KG1 (cell line): ENCODE measurements at regions not wholly inside any gene's neighbourhood (a gene's known extent, or its start where the extent isn't known, plus 50 kb on each side); places are given as distances from the start of the nearest gene placed in this dataset.

Experiments
- DNase-seq: peaks from one replicate; lab custom pipeline; 2025; lab: John Stamatoyannopoulos, UW

- no peak for DNase-seq
Measured at GRCh38 chr4:164501074-164501473, 252.9 kb upstream of the SMIM31 start.

- DNase-seq = no peak
Measured at GRCh38 chr4:164503874-164504273, 250.1 kb upstream of the SMIM31 start.

GRCh38 chr4:164508097-164508496 is 245.8 kb upstream of the SMIM31 start:
- DNase-seq = no peak

- no peak for DNase-seq
Measured at GRCh38 chr4:164508771-164509170, 245.2 kb upstream of the SMIM31 start.

GRCh38 chr4:164509951-164510350 is 244.0 kb upstream of the SMIM31 start:
- no peak for DNase-seq

- DNase-seq = no peak
Measured at GRCh38 chr4:164512124-164512523, 241.8 kb upstream of the SMIM31 start.

- DNase-seq = no peak
Measured at GRCh38 chr4:164514765-164515164, 239.2 kb upstream of the SMIM31 start.

- no peak for DNase-seq
Measured at GRCh38 chr4:164524789-164525188, 229.1 kb upstream of the SMIM31 start.

- no peak for DNase-seq
Measured at GRCh38 chr4:164526933-164527583, 226.9 kb upstream of the SMIM31 start.

- DNase-seq = no peak
Measured at GRCh38 chr4:164529058-164529457, 224.9 kb upstream of the SMIM31 start.

- DNase-seq = no peak
Measured at GRCh38 chr4:164529486-164529885, 224.4 kb upstream of the SMIM31 start.

- DNase-seq = no peak
Measured at GRCh38 chr4:164531336-164531735, 222.6 kb upstream of the SMIM31 start.

- no peak for DNase-seq
Measured at GRCh38 chr4:164536814-164537213, 217.1 kb upstream of the SMIM31 start.

- DNase-seq = no peak
Measured at GRCh38 chr4:164538097-164538496, 215.8 kb upstream of the SMIM31 start.

- no peak for DNase-seq
Measured at GRCh38 chr4:164540987-164541386, 212.9 kb upstream of the SMIM31 start.

GRCh38 chr4:164542431-164542830 is 211.5 kb upstream of the SMIM31 start:
- no peak for DNase-seq

GRCh38 chr4:164550989-164551712 is 202.8 kb upstream of the SMIM31 start:
- no peak for DNase-seq

GRCh38 chr4:164551713-164552040 is 202.3 kb upstream of the SMIM31 start:
- DNase-seq = no peak

GRCh38 chr4:164571593-164572390 is 182.1 kb upstream of the SMIM31 start:
- DNase-seq = no peak

- DNase-seq = no peak
Measured at GRCh38 chr4:164572877-164573279, 181.1 kb upstream of the SMIM31 start.

- DNase-seq = no peak
Measured at GRCh38 chr4:164575861-164576260, 178.1 kb upstream of the SMIM31 start.

GRCh38 chr4:164579270-164579942 is 174.5 kb upstream of the SMIM31 start:
- DNase-seq = no peak

GRCh38 chr4:164591666-164592065 is 162.3 kb upstream of the SMIM31 start:
- DNase-seq = no peak
